Bone marrow (tissue), 2 donors: ENCODE measurements at regions not wholly inside any gene's neighbourhood (a gene's known extent, or its start where the extent isn't known, plus 50 kb on each side); places are given as distances from the start of the nearest gene placed in this dataset.
"Not testable (repeated sequence)": the region's sequence is repeated elsewhere in the genome, so short reads cannot be mapped to it uniquely, and the experiment has no call there.

ENCODE experiments used
- DNase-seq, 2 donors: peaks; one replicate each; lab custom pipeline; 2025; lab: John Stamatoyannopoulos, UW

DNA sequence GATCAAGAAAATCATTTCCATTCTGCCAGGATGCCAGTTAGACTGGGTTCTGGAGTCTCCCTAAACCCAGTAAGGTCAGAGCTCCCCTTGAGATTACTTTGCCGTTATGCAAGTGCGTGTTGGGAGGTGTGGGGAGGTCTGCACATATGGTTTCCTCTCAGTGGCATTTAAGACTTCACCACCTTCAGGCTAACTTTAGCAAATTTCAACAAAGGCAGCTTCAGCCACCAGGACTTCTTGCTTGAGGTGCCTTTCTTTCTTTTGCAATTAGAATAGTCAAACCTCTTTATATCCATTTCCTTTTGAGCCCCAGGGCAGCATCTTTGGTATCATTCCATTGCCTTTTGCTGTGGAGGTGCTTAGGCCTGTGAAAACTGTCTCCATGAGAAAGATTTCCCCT is 117.2 kb upstream of the CCND2 start:
- DNase-seq: no peak

DNA sequence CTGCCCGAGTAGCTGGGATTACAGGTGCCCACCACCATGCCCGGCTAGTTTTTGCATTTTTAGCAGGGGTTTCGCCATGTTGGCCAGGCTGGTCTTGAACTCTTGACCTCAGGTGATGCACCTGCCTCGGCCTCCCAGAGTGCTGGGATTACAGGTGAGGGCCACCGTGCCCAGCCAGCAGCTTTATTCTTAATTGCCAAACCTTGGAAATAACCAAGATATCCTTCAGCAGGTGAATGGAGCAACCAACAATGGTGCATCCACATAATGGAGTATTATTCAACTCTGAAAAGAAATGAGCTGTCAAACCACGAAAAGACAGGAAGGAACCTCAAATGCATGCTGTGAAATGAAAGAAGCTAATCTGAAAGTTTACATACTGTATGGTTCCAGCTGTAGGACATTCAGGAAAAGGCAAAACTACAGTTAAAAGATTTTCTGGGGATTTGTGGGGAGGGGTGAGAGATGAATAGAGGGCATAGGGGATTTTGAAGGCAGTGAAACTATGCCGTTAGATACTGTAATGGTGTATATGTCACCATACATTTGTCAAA is 118.8 kb upstream of the CCND2 start:
- no peak for DNase-seq

DNA sequence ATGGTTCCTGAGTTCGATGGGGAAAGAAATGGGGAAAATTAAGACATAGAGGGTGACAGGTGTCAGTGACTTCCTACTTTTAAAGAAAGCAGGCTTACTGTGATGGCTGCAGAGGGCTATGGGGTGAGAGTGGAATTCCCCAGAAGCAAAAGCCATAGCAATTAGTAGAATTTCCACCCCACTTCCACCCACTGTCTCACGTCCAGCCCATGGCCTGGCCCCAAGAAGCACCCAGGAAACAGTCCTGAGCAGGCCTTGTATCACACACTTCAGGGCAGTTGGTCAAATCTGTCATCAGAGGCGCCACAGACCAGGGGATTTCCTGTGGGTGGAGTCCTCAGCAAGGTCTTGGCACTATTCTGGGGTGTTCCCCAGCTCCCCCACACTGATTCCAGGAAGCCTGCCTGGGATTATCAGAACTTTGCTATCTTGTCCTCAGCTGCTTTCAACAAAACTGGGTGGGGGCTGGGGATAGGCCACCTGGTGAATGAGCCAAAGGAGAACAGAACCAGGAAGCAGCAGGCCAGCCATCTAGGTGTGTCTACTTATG is 120.1 kb upstream of the CCND2 start:
- DNase-seq: peak in 1 of 2 donors; percentile 18

DNA sequence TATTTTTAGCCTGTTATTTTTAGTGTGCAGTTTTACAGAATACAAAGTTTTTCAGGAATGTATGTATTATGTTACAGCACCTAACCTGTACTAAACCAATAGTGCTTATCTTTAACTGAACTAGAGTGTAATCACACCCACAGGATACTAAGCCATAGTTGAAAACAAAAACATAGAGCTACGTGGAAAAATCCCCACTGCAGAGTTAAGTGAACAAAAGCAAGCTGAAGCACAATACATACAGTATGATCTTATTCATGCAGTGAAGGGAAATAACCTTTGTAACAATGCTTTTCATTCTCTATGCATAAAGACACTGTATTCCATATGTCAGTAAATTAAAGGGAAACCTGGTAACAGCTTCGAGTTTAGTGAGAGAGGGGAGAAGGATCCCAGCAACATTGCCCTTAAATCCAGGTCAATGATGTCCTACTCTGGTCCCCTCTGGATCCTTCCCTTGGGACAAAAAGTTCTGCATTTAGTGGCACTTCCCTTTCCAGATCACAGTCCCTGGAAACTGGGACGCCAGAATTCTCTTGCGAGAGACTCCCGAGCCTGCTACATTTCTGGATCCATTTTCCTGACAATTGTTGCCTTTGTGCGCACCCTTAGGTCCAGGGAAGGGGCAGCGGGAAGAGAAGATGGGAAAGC is 121.3 kb upstream of the CCND2 start:
- no peak for DNase-seq

DNA sequence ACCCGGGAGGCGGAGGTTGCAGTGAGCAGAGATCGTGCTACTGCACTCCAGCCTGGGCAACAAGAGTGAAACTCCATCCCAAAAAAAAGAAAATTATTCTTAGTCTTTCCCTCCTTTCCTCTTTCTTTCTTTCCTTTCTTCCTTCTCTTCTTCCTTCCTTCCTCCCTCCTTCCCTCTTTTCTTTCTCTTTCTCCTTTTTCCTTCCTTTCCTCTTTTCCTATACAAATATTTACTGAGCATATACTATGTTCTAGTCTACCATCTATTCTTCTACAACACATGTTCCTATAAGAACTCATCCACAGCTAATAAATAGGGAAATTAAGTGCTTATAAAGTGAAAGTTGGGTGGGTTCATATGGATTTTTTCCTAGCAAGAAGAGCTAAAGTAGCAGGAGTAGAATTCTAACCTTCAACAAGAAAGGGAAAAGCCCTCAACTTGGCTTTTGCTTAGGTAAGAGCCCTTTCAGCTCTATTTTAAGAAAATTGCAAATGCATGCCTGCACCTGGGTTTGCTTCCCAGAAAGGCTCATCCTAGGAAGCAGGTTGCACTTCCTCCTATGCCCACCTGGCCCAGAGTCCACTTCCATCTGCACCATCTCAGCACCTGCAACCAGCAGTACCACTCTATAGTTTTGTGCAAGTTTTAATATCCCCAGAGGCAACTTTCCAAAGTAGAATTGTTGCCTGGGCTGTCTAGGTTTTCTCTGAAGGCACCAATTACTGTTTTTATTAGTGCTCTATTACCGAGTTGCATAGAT is 122.0 kb upstream of the CCND2 start:
- no peak for DNase-seq

DNA sequence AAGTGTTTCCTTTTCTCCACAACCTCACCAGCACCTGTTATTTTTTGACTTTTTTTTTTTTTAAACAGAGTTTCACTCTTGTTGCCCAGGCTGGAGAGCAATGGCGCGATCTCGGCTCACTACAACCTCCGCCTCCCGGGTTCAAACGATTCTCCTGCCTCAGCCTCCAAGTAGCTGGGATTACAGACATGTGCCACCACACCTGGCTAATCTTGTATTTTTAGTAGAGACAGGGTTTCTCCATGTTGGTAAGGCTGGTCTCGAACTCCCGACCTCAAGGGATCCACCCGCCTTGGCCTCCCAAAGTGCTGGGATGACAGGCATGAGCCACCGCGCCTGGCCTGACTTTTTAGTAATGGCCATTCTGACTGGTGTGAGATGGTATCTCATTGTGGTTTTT is 123.2 kb upstream of the CCND2 start:
- DNase-seq: not testable (repeated sequence)

DNA sequence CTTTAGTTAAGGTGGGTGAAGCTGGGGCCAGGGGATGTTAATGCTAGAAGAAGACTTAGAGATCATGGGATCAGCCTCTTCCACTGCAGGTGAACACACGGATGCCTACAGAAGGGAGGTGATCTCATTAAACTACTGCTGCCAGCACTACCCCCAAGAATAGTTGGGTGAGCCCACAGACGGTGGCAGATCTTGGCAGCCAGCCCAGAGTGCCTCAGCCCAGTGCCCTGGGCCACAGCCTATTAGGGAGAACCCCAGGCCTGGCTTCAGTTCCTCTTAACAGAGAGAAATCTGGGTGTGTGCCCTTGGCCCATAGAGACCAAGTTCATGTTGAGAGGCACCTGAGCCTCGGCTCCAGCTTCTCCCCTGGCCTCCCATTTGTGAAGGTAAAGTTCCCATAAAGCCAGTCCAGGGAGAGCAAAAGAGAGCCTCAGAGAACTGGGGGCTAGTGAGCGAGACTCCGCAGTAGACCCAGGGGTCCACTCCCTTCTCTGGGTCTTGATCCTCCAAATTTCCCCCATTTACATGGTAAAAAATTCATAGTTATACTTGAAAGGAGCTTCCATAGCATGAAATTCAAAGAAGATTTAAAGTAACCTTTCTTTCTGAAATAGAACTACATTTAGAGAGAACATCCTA is 125.0 kb upstream of the CCND2 start:
- peak; percentile 36 to 88 for DNase-seq

DNA sequence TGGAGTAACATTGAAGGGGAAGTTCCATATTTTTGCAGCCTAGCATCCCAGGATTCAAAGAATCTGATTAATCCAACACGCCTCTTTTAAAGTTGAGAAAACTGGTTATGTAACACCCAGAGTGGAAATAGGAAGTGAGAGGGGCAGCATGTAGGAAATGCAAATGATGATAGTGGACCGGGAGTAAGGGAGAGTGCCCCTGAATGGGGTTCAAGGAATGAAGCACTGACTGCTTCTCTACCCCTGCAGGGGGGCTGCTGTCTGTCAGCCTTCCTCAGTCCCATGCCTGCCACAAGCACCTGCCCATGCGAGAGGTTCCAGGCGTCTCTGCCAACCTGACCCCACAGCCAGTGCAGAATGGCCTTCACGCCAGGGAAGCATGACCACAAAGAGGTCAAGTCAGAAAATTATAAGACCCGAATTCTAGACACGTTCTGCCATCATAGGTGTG is 126.5 kb upstream of the CCND2 start:
- no peak for DNase-seq

DNA sequence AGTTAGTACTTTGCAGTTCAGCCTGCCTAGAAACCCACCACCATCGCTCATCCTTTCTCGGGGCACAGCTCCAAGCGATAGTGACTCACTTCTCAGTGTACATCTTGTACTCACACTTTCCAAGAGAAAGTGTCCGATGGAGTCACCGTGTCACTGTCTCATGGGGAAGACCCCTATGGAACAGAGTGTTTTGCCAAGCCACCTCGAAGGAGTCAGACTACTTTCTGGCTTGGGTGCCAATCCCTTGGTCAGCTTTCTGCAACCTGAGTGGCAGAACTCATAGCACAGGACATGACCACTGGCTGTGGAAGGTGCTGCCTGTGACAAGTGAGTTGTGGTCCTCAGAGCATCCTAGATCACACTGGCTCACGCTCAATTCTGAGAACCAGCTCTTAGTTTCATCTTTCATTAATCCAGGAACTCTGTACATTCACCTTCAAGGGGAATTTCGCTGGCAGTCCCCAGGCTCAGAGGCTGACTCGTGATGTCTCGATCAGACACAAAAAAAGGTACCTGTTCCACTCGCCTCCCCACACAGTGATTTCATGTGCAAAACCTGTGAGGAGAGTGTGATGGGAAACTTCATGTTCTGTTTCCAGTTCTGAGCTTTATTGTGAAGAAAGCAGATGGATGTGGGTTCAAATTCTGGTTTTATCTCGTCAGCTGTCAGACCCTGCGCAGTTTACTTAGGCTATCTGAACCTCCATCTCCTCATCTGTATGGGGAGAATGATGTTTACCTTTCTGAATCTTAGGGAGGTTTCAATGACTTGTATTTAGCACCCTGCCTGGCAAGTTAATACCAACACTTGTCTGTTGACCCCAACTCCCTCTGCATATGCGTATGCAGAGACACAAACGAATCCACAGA is 127.3 kb upstream of the CCND2 start:
- DNase-seq: no peak

DNA sequence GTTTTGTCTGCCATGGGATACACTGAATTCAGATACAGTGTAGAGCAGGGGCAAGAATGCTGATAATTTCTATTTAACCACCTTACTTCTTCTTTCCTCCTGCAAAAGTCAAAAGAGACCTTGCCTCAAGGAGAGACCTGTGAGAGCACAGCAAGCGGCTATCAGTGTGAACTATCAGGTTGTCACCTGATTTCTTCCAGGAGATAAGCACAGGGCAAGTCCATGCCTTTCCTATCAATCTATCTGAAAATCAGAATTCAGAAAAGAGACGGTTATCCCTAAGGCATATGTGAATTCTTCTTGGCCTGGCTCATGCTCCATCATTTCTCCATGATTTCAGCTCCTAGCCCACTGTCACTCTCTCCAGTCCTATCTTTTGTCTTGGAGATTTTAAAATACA is 128.9 kb upstream of the CCND2 start:
- no peak for DNase-seq

DNA sequence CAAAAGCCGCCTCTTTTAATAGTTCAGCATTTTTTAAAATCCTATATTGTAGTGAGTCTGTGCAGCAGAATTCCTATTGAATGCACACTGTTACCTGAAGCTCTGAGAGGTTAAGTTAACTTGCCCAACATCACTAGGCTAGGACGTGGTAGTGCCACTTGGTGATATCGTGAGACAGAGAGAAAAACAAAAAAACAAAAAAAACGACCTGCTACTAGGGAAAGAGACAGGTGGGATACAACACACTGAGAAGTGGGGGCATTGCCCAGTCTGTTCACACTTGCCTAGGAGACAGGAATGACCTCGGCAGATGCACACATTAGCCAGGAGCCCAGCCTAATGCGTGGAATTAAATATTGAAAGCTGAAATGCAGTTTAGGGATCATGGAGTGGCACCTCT is 129.7 kb upstream of the CCND2 start:
- no peak for DNase-seq

DNA sequence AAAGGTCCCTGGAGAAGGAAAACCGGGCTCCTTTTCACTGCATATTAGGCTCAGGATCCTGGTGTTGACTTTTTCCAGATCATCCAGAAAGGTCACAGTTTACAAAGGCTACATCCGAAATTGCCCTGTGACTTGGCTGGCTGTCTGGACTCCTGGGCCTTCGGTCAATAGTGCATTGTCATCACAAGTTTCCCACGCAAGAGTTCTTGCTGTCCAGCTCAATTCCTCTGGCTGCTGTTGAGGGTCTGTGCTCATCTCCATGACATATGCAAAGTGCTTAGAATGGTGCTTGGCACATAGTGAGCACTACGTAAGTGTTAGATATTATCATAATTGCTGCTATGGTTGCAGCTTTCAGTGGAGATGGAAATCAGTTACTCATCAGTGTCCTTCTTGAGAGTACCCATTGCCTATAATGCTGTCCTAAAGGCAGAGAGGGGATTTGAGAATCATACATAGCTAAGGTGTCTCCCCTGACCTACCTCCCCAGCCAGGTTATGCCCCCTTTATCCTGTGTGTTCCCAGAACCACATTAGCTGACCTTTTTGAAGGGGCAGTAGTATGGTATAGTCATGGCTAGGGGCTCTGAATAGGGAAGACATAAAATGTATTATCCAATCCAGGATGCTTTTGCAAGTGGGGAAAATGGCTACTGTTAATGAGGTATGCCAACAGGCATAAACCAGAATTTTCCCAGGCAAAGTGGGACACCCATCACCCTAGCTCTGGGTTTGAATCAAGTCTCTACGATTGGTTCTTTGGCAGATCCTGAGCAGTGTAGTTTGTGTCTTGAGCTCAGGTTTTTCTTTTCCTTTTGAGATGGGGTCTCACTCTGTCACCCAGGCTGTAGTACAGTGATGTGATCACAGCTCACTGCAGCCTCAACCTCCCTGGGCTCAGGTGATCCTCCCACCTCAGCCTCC is 132.0 kb upstream of the CCND2 start:
- DNase-seq: no peak

DNA sequence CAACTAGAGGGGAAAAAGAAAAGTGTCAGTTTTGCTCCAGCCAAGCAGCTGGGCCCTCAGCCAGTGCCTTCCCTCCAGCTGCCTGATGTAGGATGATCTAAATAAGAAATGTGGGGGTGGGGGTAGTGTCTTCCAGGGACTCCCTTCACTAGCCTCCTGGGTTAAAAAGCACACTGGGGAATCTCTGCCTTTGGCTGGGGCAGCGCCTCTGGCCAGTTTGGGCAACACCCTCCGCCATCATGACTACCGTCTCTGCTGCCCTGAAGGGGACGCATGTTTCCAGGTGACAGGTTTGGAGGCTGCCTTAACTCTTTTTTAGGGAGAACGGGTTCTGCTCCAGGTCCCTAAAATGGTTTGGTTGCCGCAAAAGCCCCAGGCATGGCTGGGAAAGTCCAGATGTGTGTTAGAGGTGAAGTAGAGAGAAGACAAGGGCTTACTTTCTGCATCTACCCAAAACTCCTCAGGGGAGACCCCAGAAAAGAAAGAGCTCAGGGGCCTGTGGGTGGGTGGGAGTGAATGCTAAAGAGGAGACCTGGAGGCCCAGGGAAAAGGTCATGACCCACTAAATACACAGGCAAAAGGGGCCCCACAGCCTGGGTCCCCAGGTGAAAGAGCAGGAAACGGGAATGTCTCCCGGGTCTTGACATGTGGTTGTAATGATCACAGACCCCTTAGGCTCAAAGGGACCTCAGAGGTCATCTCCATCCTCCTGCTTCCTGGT is 132.8 kb upstream of the CCND2 start:
- DNase-seq: no peak

DNA sequence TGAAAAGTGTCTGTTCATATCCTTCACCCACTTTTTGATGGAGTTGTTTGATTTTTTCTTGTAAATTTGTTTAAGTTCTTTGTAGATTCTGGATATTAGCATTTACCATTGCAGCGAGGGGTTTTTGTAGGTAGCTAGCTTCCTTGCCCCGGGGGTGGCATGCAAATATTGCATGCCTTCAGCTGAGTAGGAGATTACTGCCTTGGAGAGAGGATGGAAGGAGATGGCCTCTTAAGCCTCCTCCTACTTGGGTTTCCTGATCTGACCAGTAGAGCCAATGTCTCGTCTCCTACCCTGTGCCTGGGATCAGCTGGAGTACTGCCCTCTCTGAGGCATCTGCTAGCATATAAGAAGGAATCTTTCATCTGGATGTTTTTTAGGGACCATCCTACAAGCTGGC is 134.4 kb upstream of the CCND2 start:
- DNase-seq: no peak

DNA sequence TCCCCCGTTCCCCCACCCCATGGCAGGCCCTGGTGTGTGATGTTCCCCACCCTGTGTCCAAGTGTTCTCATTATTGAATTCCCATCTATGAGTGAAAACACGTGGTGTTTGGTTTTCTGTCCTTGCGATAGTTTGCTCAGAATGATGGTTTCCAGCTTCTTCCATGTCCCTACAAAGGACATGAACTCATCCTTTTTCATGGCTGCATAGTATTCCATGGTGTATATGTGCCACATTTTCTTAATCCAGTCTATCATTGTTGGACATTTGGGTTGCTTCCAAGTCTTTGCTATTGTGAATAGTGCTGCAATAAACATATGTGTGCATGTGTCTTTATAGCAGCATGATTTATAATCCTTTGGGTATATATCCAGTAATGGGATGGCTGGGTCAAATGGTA is 135.0 kb upstream of the CCND2 start:
- not testable (repeated sequence) for DNase-seq

DNA sequence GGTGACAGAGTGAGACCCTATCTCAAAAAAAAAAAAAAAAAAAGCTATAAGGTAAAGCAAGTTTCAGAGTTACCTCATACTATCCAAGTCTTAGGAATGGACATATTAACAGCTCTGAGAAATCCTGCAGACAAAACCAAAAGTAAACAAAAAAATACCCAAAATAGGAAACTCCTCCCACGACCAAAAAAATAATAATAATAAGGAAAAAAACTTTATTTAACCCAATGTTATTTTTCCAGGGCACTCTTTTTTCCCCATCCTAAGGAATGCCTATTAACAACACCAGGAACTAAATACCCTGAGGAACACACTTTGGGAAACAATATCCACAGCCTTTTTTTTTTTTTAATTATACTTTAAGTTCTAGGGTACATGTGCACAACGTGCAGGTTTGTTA is 135.5 kb upstream of the CCND2 start:
- no peak for DNase-seq

DNA sequence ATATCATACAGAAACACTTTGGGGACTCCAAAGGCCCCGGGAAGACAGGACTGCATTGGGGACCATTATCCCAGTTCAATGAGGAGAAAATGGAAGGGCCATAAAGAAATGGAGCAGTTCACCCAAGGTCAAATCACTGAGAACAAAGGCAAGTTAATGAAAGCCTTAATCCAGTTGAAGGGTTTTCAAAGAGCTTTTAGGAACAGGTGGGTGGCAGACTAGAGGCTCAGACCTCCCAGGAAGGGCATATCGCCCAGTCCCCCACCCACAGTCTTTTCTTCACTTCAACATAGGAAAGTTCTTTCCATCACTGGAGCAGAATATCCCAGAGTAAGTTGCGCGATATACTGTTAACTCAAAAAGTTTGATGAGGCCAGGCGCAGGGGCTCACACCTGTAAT is 136.1 kb upstream of the CCND2 start:
- no peak for DNase-seq

DNA sequence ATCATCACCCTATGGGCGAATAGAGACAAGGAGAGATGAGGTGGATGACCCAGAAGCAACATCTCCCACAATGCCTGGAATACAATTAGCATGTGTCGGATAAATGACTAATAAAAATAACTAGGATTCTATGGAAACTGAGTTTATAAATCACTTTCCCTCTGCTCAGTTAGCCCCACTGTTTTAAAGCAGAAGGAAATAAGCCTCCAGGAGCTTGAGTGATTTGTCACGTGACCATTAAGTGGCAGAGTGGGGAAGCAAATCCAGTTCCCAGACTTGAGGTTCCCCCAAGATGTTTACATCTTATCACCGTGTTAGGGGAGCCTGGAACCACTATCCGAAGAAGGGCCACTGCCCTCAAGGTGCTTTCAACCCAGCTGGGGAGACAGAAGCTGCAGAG is 136.5 kb upstream of the CCND2 start:
- DNase-seq: no peak

DNA sequence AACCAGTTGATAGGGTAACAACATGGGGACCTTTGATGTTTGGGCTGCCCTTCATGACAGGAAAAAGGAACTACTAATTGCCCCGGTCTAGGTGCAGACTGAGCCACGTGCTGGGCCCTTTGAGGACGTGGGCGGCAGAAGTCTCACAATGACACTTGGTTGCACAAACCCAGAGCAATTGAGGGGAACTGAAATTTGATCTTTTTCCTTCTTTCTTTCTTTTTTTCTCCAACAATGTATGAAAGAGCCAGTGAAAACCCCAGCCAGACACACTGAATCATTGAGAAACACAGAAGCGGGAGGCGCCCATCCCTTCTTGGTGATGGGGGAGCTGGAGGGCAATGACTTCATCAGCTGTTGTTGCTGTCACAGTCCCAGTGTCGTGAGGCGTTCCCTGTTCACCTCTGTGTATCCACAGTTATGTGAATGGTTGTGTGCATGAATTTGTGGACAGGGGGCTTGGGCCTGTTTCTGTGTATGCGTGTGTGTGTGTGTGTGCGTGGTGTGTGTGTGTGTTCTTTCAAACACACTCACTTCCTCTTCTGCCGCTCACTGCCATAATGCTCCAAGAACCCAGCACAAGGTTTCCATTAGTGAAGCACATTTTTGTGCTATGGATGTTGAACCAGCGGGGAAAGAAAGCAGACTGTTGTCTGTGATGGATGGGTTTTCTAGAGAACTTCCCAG is 137.5 kb upstream of the CCND2 start:
- peak; percentile 33 to 54 for DNase-seq
